ENCODE measurements at regions not wholly inside any gene's neighbourhood (a gene's known extent, or its start where the extent isn't known, plus 50 kb on each side); places are given as distances from the start of the nearest gene placed in this dataset.

- no peak for DNase-seq (ENCODE audit: low read depth in 2 of 2)
Measured at GRCh38 chr7:16232273-16232672, 189.1 kb downstream of the CRPPA start.

GRCh38 chr7:16223963-16224707, 197.2 kb downstream of the CRPPA start:
- DNase-seq (ENCODE audit: low read depth in 2 of 2): peak; percentile 36 to 39

DNA sequence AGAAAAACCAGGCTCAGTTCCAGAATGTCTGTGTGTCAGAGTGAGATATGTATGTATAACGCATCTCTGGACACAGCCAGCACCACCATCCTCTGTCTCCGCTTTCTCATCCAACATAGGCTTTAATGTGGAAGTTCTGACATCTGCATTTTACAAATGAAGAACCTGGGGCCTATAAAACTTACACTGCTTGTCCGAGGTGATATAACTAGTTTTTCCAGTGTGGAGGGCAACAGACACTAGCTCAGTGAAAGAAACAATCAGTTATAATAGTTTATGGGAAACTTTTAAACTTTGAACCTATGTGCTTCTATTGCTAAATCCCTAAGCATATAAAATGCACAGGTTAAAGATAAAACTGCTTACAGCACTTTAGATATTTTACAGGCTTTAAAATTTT, 208.7 kb downstream of the CRPPA start:
- no peak for DNase-seq (ENCODE audit: low read depth in 2 of 2)

DNA sequence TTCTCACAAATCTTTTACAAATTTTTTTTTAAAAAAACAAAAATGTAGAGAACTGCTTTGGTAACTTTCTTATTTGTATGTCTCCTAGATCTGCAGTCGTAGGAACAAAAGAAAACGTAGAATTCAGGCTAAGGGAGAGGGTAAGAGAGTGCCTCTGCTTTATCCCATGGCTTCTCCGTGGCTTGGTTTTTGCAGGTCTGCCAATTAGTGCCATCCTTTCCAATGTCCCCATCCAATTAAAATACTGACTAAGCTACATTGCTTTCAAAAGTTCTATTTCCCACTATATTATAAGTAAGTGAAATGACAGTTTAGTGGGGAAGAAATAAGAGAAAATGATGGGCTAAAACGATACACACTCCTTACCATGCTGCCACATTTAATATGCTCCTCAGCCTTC, 209.3 kb downstream of the CRPPA start:
- no peak for DNase-seq (ENCODE audit: low read depth in 2 of 2)

DNA sequence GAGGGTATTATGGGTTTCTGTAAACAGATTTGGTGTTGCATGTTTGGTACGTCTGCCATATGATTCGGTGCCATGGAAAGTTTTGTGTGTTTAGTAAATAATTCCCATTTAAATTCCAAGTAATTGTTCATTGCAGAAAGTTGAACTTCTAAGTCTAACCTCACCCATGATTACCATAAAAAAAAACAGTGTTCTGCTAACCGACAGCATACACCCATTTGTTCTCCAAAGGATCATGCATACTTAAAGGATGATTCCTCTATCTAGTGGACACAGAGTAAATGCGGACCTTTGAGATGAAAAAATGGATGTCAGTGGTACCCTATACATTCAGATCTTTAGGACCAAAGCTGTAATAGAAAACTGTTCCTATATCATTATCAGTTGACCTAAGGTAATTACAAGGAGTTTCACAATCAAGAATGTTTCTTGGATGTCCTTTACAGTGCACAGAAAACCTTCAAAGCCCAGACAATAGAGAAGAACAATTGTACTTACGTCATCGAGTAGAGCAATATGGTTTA, 209.9 kb downstream of the CRPPA start:
- no peak for DNase-seq (ENCODE audit: low read depth in 2 of 2)

- DNase-seq (ENCODE audit: low read depth in 2 of 2): no peak
Measured at GRCh38 chr7:16210171-16210570, 211.2 kb downstream of the CRPPA start.

- DNase-seq (ENCODE audit: low read depth in 2 of 2): no peak
Measured at GRCh38 chr7:16207321-16207720, 214.0 kb downstream of the CRPPA start.

DNA sequence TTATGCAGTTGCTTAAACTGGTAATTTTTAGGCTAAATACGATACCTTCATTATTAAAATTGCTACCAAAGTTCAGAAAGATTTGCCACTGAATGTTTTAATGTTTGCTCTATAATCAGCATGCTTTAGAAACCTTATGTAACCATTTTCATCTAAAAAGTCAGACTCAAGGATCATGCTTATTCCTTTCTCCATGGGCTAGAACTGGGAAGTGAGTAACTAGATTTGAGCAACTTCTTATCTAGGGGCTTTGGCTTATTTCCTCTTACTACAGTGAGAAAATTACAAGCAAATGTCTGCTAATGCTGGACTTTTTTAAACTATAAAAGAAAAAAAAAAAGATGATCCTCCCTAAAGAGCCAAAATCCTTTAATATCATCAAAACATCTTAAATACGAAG, 215.9 kb downstream of the CRPPA start:
- no peak for DNase-seq (ENCODE audit: low read depth in 2 of 2)

DNA sequence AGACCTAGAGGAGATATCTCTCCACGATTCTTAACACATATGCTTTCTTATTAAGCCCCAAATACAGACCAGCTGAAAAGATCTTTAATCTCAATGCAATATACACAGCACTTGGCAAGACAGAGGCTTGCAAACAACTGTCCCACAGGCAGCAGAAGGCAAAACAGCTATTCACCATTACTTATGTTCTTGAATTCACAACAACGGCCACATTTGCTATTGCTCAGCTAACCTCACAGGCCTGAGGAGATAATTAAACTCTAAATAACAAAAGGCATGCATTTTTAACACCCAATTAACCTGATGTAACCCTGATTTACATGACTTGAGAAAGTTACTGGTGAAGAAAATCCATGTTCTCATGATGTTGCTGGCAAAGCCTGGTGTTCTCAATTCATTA, 216.4 kb downstream of the CRPPA start:
- DNase-seq (ENCODE audit: low read depth in 2 of 2): no peak

GRCh38 chr7:16203065-16203464, 218.3 kb downstream of the CRPPA start:
- no peak for DNase-seq (ENCODE audit: low read depth in 2 of 2)

DNA sequence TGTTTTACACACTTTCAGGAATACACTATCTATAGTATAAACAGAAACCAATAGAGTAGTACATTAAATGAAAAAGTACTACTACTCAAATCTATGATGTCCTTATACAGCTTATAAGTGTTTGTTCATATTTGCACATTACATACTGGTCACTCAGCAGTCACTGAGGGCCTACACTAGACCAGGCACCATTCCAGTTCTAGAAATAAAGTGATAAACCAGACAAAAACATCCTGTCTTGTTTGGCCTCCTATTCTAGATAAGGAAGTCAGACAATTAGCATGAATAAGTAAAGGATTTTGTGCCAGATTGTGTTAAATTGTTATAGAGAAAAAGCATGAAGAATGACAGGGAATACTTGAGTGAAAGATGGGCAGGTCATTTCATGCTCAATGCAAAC, 219.0 kb downstream of the CRPPA start:
- DNase-seq (ENCODE audit: low read depth in 2 of 2): no peak

GRCh38 chr7:16200591-16200990, 220.7 kb downstream of the CRPPA start:
- DNase-seq (ENCODE audit: low read depth in 2 of 2): no peak

DNA sequence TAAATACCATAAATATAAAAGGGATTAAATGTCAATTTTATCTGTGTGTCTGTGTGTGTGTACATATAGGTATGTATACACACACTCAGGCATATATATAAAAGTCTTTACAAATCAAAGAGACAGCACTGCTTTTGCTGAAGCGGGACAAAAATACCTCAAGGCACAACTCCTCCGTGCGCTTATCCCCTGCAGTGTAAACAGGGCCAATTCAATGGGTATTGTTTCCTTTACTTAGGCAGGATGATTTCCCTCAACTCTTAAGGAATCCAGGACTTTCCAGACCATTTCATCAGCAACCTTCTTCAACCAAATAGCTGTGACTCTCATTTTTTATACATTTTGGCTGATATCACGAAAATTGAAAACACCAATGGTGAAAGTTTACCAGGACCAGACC, 227.7 kb downstream of the CRPPA start:
- DNase-seq (ENCODE audit: low read depth in 2 of 2): no peak

GRCh38 chr7:16189026-16189715, 232.2 kb downstream of the CRPPA start:
- DNase-seq (ENCODE audit: low read depth in 2 of 2): no peak

- DNase-seq (ENCODE audit: low read depth in 2 of 2): no peak
Measured at GRCh38 chr7:16187131-16187530, 234.2 kb downstream of the CRPPA start.

GRCh38 chr7:16178585-16178984, 242.8 kb downstream of the CRPPA start:
- no peak for DNase-seq (ENCODE audit: low read depth in 2 of 2)

GRCh38 chr7:16178092-16178491, 243.2 kb downstream of the CRPPA start:
- DNase-seq (ENCODE audit: low read depth in 2 of 2): no peak

DNA sequence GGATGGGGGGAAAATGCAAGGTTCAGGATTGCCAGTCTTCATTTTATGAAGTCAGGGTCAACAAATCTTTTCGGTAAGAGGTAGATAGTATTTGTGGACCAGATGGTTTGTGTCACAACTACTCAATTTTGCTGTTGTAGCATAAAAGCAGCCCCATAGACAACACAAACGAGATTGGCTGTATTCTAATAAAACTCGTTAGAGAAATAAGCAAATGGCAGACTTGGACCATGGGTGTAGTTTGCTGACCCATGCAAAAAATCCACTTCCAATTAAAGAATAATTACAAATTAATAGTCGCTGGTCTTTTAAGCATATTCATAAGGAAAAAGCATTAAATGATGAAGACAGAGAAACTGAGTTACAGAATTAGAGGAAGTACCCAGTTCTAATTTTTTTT, 247.1 kb downstream of the CRPPA start:
- DNase-seq (ENCODE audit: low read depth in 2 of 2): no peak

- no peak for DNase-seq (ENCODE audit: low read depth in 2 of 2)
Measured at GRCh38 chr7:16172366-16172765, 249.0 kb downstream of the CRPPA start.

DNA sequence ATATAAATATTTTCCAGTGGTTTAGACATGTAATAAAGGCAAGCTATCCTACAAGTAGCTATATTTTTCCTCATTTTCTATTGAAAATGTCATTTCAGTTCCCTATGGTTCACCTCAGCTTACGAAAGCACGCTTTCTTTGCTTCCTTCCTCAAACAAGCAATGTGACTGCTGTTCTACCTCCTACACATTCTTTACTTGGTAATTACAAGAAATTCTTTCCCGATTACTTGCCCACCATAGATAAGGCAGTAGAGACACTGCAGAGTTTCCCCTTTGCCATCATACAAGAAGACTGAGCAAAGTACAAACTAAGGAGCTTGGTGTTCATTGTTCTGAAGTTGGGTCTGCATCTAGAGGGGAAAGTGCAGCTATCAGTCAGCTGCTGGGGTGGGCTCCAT, 249.4 kb downstream of the CRPPA start:
- no peak for DNase-seq (ENCODE audit: low read depth in 2 of 2)

GRCh38 chr7:16170671-16171070, 250.7 kb downstream of the CRPPA start:
- DNase-seq (ENCODE audit: low read depth in 2 of 2): no peak

- no peak for DNase-seq (ENCODE audit: low read depth in 2 of 2)
Measured at GRCh38 chr7:16169537-16169936, 251.8 kb downstream of the CRPPA start.

DNA sequence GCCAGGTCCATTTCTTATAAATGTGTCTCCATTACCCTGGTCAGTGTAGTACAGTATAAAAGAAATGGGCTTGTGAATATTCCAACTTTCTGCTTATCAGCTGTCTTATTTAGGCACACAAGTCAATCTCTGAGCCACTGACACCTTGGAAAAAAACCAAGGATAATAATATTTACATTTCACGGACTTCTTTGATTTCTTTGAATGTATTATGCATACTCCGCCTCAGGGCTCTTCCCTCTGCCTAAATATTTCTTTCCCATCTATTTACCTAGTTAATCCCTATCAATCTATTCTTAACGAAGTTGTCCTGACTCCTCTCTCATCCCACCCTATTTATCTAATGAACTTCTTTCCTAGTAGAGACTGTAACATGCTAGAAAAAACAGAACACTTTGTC, 253.8 kb downstream of the CRPPA start:
- DNase-seq (ENCODE audit: low read depth in 2 of 2): no peak

All from stimulated activated CD8-positive, alpha-beta memory T cell treated with anti-CD3 and anti-CD28 coated beads, Interleukin-7, amount 100 ng/mL, for 4 hours (primary cell).